Kidney (tissue), 13 donors: ENCODE measurements at regions not wholly inside any gene's neighbourhood (a gene's known extent, or its start where the extent isn't known, plus 50 kb on each side); places are given as distances from the start of the nearest gene placed in this dataset.

Experiments used
- DNase-seq, 5 donors: peaks; one replicate each; pipeline ENCODE4 v3.0.0-alpha.2; 2013 to 2020
- FAIRE-seq: peaks from 2 replicates; lab custom pipeline; 2012; peaks lifted over from hg19 to GRCh38; lab: Jason Lieb, UNC
- H3K27ac ChIP-seq, 2 donors: one replicate each; pipeline ENCODE4 v1.7.0; 2013; ENCODE audit warnings: low read depth in 2 of 2, low read length in 2 of 2, inconsistent platforms in 1 of 2
- H3K27me3 ChIP-seq: one replicate; pipeline ENCODE4 v1.7.1; 2013; ENCODE audit warnings: low read length, inconsistent platforms; ENCODE audit not compliant: control insufficient read depth, insufficient read depth
- H3K36me3 ChIP-seq, 3 donors: one replicate each; pipeline versions ENCODE4 v1.7.0 to v1.7.1; 2013; ENCODE audit warnings: low read length in 3 of 3, control low read depth in 1 of 3, inconsistent platforms in 1 of 3; ENCODE audit not compliant: insufficient read depth in 3 of 3, control insufficient read depth in 2 of 3
- H3K4me1 ChIP-seq, 3 donors: one replicate each; pipeline versions ENCODE4 v1.7.0 to v1.7.1; 2013; ENCODE audit warnings: low read length in 3 of 3, inconsistent platforms in 1 of 3, low read depth in 1 of 3; ENCODE audit not compliant: control insufficient read depth in 2 of 3, insufficient read depth in 2 of 3
- H3K4me3 ChIP-seq, 3 donors: one replicate each; pipeline versions ENCODE4 v1.7.0 to v1.8.1; 2013; ENCODE audit warnings: low read length in 3 of 3, control low read depth in 1 of 3, inconsistent platforms in 1 of 3
- H3K9ac ChIP-seq, 3 donors: one replicate each; pipeline versions ENCODE4 v1.7.0 to v1.7.1; 2013; ENCODE audit warnings: low read length in 3 of 3, control low read depth in 1 of 3, inconsistent platforms in 1 of 3
- H3K9me3 ChIP-seq, 3 donors: one replicate each; pipeline versions ENCODE4 v1.7.0 to v1.7.1; 2013; ENCODE audit warnings: low read length in 3 of 3, control low read depth in 1 of 3, inconsistent platforms in 1 of 3; ENCODE audit not compliant: control insufficient read depth in 2 of 3, insufficient read depth in 1 of 3
- CTCF ChIP-seq: IDR thresholded peaks from 3 replicates; pipeline ENCODE4 v1.5.1; 2012; ENCODE audit warnings: mild to moderate bottlenecking, moderate library complexity, borderline replicate concordance; ENCODE audit not compliant: insufficient read depth; ENCODE audit errors: extremely low read depth
- intact Hi-C: fragments of 100-400 bp; cut with DNase I; formaldehyde crosslinking; loops from one replicate; pipeline ENCODE4 v1.11.1; 2022
- donor health status: control.
- donor health status: control.
- donor health status: control.
- donor health status: control.
- donor health status: control.
- donor health status: DM: yes; HTN: yes; CAD: no.
- donor health status: Normal renal cell carcinoma (clear cell type).

- FAIRE-seq (no peak), DNase-seq (no peak)
- intact Hi-C loops: no loop called here
- Histone ChIP-seq H3K36me3 (no peaks in the 10 kb centered on the region), H3K27me3 (no peaks in the 10 kb centered on the region), H3K9ac (no peak overlapping the region), H3K27ac (no peak overlapping the region), H3K4me1 (no peaks in the 10 kb centered on the region), H3K4me3 (no peak overlapping the region), H3K9me3 (peaks cover 0 to 5% (median 0%) of the 10 kb centered on the region in 3 donors)
- no peak for TF ChIP-seq CTCF
Measured at GRCh38 chr4:173862754-173863153, 332.7 kb upstream of the HAND2 start.

GRCh38 chr4:173860094-173860493 is 330.1 kb upstream of the HAND2 start:
- no peak for TF ChIP-seq CTCF
- H3K36me3 ChIP-seq: no peaks in the 10 kb centered on the region
- intact Hi-C loops: no loop called here
- H3K4me3 ChIP-seq: no peak overlapping the region
- DNase-seq (no peak), FAIRE-seq (no peak)
- H3K27ac ChIP-seq: no peak overlapping the region
- H3K4me1 ChIP-seq: no peaks in the 10 kb centered on the region
- H3K9me3 ChIP-seq: peaks cover 0 to 5% (median 0%) of the 10 kb centered on the region in 3 donors
- H3K27me3 ChIP-seq: no peaks in the 10 kb centered on the region
- no peak overlapping the region for H3K9ac ChIP-seq

- no peak overlapping the region for H3K9ac ChIP-seq
- no peak for FAIRE-seq
Measured at GRCh38 chr4:173859091-173859713, 329.2 kb upstream of the HAND2 start.

More at GRCh38 chr4:173859091-173859713, 329.2 kb upstream of the HAND2 start:
- Histone ChIP-seq H3K4me3 (no peak overlapping the region), H3K27me3 (no peaks in the 10 kb centered on the region), H3K36me3 (no peaks in the 10 kb centered on the region), H3K9me3 (no peaks in the 10 kb centered on the region), H3K27ac (no peak overlapping the region), H3K4me1 (no peaks in the 10 kb centered on the region)
- TF ChIP-seq CTCF: no peak
- intact Hi-C loops: no loop called here
- DNase-seq: no peak
